T47D (cell line): ENCODE measurements at regions not wholly inside any gene's neighbourhood (a gene's known extent, or its start where the extent isn't known, plus 50 kb on each side); places are given as distances from the start of the nearest gene placed in this dataset.

ENCODE experiments used
- DNase-seq, 2 experiments: peaks; one replicate each; pipeline versions ENCODE4 v3.0.0 to v3.0.0-alpha.2; 2011 to 2012; ENCODE audit warnings: low read depth in 1 of 2, low spot score in 1 of 2
- JUND ChIP-seq: IDR thresholded peaks from 2 replicates; pipeline ENCODE4 v1.6.1; 2012; ENCODE audit warnings: low read depth
- in situ Hi-C: cut with HindIII; loops from 2 replicates; pipeline ENCODE4 v1.10.0; 2016; ENCODE audit warnings: low sequenced_read_pairs, low pct_unique_long_range_greater_than_20kb

- in situ Hi-C loops, result no loop called here
- TF ChIP-seq JUND, result no peak
These were observed 57.8 kb upstream of the NDST4 start for GRCh38 chr4:115171220-115171619.

DNA sequence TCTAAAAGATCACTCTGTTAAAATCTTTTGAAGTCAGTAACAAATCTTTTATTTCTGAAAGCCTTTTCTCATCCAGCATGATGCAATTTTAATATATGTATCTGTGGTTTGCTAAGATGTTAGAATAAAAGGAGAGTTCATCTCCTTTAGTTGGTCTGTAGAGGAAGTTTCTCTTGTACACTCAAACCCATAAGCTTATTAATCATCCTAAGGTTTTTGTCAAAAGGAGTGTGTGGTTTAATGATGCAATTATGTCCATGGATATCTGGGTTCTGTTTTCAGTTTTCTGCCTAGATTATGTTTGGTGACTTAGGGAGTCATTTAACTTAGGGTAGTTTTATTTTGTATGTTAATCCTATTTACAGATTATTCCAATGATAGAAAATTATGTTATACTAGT, 52.1 kb upstream of the NDST4 start:
- in situ Hi-C loops, result no loop called here
- no peak for TF ChIP-seq JUND
- DNase-seq, result no peak

More at GRCh38 chr4:115171220-115171619, 57.8 kb upstream of the NDST4 start:
- no peak for DNase-seq
